Prostate gland (tissue), 2 donors: ENCODE measurements at regions not wholly inside any gene's neighbourhood (a gene's known extent, or its start where the extent isn't known, plus 50 kb on each side); places are given as distances from the start of the nearest gene placed in this dataset.

Experiments used
- POLR2A ChIP-seq: fragments of 450-650 bp; IDR thresholded peaks from one replicate; pipeline ENCODE4 v1.6.1; 2016; ENCODE audit warnings: antibody characterized with exemption, mild to moderate bottlenecking
- POLR2AphosphoS5 ChIP-seq: sonication (generic); formaldehyde crosslinking; IDR thresholded peaks from one replicate; pipeline ENCODE4 v1.6.1; 2017; ENCODE audit warnings: antibody characterized with exemption
- TF ChIP-seq, protein P1 (sequence below), 4 experiments: fragments of 200-600 bp in 2 of 4; fragments of 450-650 bp in 2 of 4; sonication (generic) in 2 of 4; IDR thresholded peaks; 1 replicate in 3 of 4; 2 replicates in 1 of 4; pipeline ENCODE4 v1.5.1; 2016 to 2019; ENCODE audit warnings: antibody characterized with exemption in 4 of 4, mild to moderate bottlenecking in 2 of 4, moderate library complexity in 2 of 4

DNA sequence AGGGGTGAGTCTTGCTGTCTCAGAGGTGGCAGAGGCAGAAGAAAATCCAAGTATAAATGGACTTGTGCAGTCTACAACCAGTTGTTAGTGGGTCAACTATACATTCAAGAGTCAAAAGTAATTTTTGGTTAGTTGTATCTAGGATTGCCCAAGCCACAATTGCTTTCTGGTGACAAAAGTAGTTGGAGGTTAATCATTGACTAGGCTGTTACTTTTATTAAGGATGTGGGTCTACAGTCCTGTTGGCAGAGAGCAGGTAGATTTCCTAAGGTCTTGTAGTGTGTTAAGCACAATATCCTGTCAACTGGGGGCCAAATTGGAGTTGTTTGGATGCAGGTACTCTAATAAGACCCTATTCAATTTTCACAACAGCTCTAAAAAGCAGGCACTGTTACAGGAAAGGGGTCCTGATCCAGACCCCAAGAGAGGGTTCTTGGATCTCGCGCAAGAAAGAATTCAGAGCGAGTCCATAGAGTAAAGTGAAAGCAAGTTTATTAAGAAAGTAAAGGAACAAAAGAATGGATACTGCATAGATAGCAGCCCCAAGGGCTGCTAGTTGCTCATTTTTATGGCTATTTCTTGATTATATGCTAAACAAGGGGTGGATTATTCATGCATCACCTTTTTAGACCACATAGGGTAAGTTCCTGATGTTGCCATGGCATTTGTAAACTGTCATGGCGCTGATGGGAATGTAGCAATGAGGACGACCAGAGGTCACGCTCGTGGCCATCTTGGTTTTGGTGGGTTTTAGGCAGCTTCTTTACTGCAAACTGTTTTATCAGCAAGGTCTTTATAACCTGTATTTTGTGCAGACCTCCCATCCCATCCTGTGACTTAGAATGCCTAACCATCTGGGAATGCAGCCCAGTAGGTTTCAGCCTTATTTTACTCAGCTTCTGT, 232.6 kb upstream of the SRRM4 start:
- TF ChIP-seq POLR2A: no peak
- TF ChIP-seq, protein P1, sequence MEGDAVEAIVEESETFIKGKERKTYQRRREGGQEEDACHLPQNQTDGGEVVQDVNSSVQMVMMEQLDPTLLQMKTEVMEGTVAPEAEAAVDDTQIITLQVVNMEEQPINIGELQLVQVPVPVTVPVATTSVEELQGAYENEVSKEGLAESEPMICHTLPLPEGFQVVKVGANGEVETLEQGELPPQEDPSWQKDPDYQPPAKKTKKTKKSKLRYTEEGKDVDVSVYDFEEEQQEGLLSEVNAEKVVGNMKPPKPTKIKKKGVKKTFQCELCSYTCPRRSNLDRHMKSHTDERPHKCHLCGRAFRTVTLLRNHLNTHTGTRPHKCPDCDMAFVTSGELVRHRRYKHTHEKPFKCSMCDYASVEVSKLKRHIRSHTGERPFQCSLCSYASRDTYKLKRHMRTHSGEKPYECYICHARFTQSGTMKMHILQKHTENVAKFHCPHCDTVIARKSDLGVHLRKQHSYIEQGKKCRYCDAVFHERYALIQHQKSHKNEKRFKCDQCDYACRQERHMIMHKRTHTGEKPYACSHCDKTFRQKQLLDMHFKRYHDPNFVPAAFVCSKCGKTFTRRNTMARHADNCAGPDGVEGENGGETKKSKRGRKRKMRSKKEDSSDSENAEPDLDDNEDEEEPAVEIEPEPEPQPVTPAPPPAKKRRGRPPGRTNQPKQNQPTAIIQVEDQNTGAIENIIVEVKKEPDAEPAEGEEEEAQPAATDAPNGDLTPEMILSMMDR (IDR thresholded peaks at IDR 0.05): no peak
- no peak for TF ChIP-seq POLR2AphosphoS5
